Naive thymus-derived CD4-positive, alpha-beta T cell (primary cell): ENCODE measurements at regions not wholly inside any gene's neighbourhood (a gene's known extent, or its start where the extent isn't known, plus 50 kb on each side); places are given as distances from the start of the nearest gene placed in this dataset.

Source experiments
- ATAC-seq: fragments of 150-1000 bp; cut with Tn5 transposase; 2 replicates; pipeline ENCODE4 v1.10.0; 2021; ENCODE audit warnings: mild to moderate bottlenecking, moderate library complexity
- CTCF ChIA-PET: fragments of 350-600 bp; sonication (Branson Sonifier 250); formaldehyde crosslinking; loops from one replicate; lab custom pipeline; 2021; ENCODE audit warnings: antibody characterized with exemption; lab: Charles Lee
- POLR2A ChIA-PET: fragments of 350-600 bp; sonication (Branson Sonifier 250); formaldehyde crosslinking; loops from one replicate; lab custom pipeline; 2021; ENCODE audit warnings: antibody characterized with exemption, inconsistent platforms; lab: Charles Lee
- DNase-seq, 9 donors: peaks; one replicate each; pipeline versions ENCODE4 v3.0.0 to v3.0.0-alpha.2; 2020 to 2022; ENCODE audit warnings: mixed read lengths in 1 of 9
- H3K27ac ChIP-seq: one replicate; pipeline ENCODE4 v1.7.0; 2013; ENCODE audit warnings: mild to moderate bottlenecking, low read depth, low read length, moderate library complexity
- H3K27me3 ChIP-seq, 2 donors: one replicate each; pipeline ENCODE4 v1.7.0; 2013; ENCODE audit warnings: low read length in 2 of 2, mild to moderate bottlenecking in 2 of 2, moderate library complexity in 2 of 2; ENCODE audit not compliant: control insufficient read depth in 2 of 2, insufficient read depth in 2 of 2
- H3K36me3 ChIP-seq, 3 experiments: 1 replicate in 2 of 3; 2 replicates in 1 of 3; pipeline ENCODE4 v1.7.0; 2013; ENCODE audit warnings: low read length in 3 of 3, mild to moderate bottlenecking in 3 of 3, moderate library complexity in 1 of 3; ENCODE audit not compliant: insufficient read depth in 3 of 3, control insufficient read depth in 2 of 3
- H3K4me1 ChIP-seq, 2 donors: one replicate each; pipeline ENCODE4 v1.7.0; 2013; ENCODE audit warnings: low read length in 2 of 2, mild to moderate bottlenecking in 2 of 2, moderate library complexity in 1 of 2; ENCODE audit not compliant: control insufficient read depth in 2 of 2, insufficient read depth in 2 of 2
- H3K4me3 ChIP-seq: 2 replicates; pipeline ENCODE4 v1.7.0; 2013; ENCODE audit warnings: mild to moderate bottlenecking, low read length
- H3K9me3 ChIP-seq, 3 experiments: 1 replicate in 2 of 3; 2 replicates in 1 of 3; pipeline ENCODE4 v1.7.0; 2013; ENCODE audit warnings: low read length in 3 of 3; ENCODE audit not compliant: control insufficient read depth in 2 of 3
- H3K27ac Mint-ChIP-seq, 9 donors: one replicate each; pipeline ENCODE4 v1.8.0; 2020 to 2022; ENCODE audit warnings: mixed read lengths in 9 of 9, mild to moderate bottlenecking in 8 of 9, moderate library complexity in 5 of 9, inconsistent platforms in 2 of 9
- H3K27me3 Mint-ChIP-seq, 5 donors: one replicate each; pipeline ENCODE4 v1.8.0; 2021 to 2022; ENCODE audit warnings: mixed read lengths in 5 of 5, mild to moderate bottlenecking in 1 of 5
- H3K36me3 Mint-ChIP-seq, 5 donors: one replicate each; pipeline ENCODE4 v1.8.0; 2020 to 2022; ENCODE audit warnings: mixed read lengths in 5 of 5, mild to moderate bottlenecking in 3 of 5, inconsistent platforms in 1 of 5
- H3K4me1 Mint-ChIP-seq, 7 donors: one replicate each; pipeline ENCODE4 v1.8.0; 2020 to 2022; ENCODE audit warnings: mixed read lengths in 7 of 7, mild to moderate bottlenecking in 3 of 7, inconsistent platforms in 1 of 7
- H3K4me3 Mint-ChIP-seq, 10 donors: one replicate each; pipeline ENCODE4 v1.8.0; 2020 to 2022; ENCODE audit warnings: mild to moderate bottlenecking in 10 of 10, mixed read lengths in 10 of 10, moderate library complexity in 6 of 10, inconsistent platforms in 2 of 10
- H3K9me3 Mint-ChIP-seq, 11 donors: one replicate each; pipeline ENCODE4 v1.8.0; 2020 to 2022; ENCODE audit warnings: mixed read lengths in 11 of 11, mild to moderate bottlenecking in 4 of 11, inconsistent platforms in 1 of 11, moderate library complexity in 1 of 11
- intact Hi-C, 2 donors: fragments of 100-400 bp; cut with micrococcal nuclease; formaldehyde crosslinking; loops; one replicate each; pipeline ENCODE4 v1.15.1; 2023

DNA sequence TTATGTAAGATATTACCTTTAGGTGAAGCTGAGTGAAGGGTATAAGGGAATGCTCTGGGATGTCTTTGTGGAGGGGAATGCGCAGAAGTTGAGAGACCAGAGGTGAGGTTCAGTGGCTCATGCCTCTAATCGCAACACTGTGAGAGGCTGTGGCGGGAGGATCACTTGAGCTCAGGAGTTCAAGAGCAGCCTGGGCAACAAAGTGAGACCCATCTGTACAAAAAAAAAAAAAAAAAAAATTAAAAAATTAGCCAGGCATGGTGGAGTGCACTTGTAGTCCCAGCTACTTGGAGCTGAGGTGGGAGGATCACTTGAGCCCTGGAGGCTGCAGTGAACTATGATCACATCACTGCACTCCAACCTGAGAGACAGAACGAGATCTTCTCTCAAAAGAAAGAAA, 57.3 kb upstream of the SP3 start:
- Mint-ChIP-seq H3K27ac (no peak overlapping the region), H3K4me3 (no peak overlapping the region), H3K4me1 (peaks cover 0 to 8% (median 0%) of the 10 kb centered on the region in 7 donors), H3K27me3 (peaks cover 0 to 10% (median 0%) of the 10 kb centered on the region in 5 donors), H3K36me3 (no peaks in the 10 kb centered on the region), H3K9me3 (peaks cover 0 to 2% (median 0%) of the 10 kb centered on the region in 11 donors)
- Histone ChIP-seq H3K4me3 (no peak overlapping the region), H3K27me3 (no peaks in the 10 kb centered on the region), H3K9me3 (no peaks in the 10 kb centered on the region), H3K27ac (no peak overlapping the region), H3K4me1 (no peaks in the 10 kb centered on the region), H3K36me3 (no peaks in the 10 kb centered on the region)
- POLR2A ChIA-PET, result no interaction called here
- no peak for ATAC-seq
- intact Hi-C loops, result loop anchor here in 1 of 2 donors (2.0 kb wide), 1 partner anchor 18 kb away; no protein-coding TSS in a partner anchor
- CTCF ChIA-PET, result interaction anchor here (1.2 kb wide), 1 partner anchor 11 kb away, joined by 3 read pairs; no protein-coding TSS in a partner anchor
- DNase-seq, result no peak

DNA sequence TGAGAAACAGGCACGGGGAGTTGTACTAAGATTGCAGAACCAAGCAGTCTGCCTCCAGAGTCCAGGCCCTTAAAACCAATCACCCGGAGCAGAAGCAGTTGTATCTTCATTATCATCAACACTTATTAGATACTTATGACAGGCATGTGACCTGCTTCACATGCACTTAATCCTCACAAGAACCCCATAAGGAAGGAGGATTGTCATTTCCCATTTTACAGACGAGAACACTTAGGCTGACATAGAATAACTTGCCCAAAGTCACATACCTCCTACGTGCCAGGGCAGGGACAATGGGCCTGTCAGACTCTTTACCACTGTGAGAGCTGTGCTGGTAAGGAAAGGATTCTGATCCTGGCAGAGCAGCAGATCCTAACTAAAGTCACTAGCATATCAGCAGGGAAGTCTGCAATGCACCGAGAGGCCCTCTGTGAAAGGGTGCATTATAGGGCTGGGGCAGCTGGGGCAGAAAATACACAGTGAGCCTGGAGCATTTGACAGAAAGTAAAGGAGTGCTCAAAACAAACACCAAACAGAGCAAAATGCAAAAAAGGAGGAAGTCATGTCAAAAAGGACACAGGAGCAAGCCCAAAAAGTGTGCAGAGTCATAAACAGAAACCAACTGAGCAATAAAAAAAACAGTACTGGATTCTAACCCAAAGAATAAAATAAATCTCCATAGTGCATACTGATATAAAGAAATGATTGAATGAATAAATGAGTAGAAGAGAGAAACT, 55.9 kb upstream of the SP3 start:
- ChIA-PET CTCF (no interaction called here), POLR2A (interaction anchor here (0.6 kb wide), 2 partner anchors 34 to 134 kb away, joined by 5 read pairs; no protein-coding TSS in a partner anchor)
- H3K27ac Mint-ChIP-seq, result no peak overlapping the region
- Histone ChIP-seq H3K36me3 (no peaks in the 10 kb centered on the region), H3K27me3 (no peaks in the 10 kb centered on the region), H3K27ac (no peak overlapping the region), H3K9me3 (no peaks in the 10 kb centered on the region), H3K4me1 (no peaks in the 10 kb centered on the region), H3K4me3 (no peak overlapping the region)
- no peak for ATAC-seq
- H3K4me1 Mint-ChIP-seq, result peaks cover 0 to 8% (median 0%) of the 10 kb centered on the region in 7 donors
- intact Hi-C loops, result no loop called here
- DNase-seq, result no peak
- no peak overlapping the region for H3K4me3 Mint-ChIP-seq
- H3K36me3 Mint-ChIP-seq, result peaks cover 0 to 3% (median 0%) of the 10 kb centered on the region in 5 donors
- peaks cover 0 to 2% (median 0%) of the 10 kb centered on the region in 11 donors for H3K9me3 Mint-ChIP-seq
- peaks cover 0 to 16% (median 0%) of the 10 kb centered on the region in 5 donors for H3K27me3 Mint-ChIP-seq

DNA sequence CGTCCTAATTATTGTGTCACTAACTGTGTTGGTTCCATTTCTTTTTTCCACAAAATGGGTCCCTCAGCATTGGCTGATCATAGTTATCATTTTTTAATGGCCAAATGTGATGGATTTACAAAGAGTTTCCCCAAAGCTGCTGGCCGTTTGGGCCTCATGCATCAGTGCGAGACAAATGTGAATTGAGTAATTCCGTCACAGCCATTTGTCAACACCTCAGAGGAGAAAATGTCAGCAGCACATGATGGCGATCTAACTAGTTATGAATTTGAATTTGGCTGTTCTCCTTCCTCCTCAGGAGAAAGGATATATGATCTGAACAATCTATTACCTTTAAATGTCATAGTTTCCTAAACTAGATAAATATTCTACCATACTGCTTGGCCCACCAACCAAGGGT, 54.9 kb upstream of the SP3 start:
- Histone ChIP-seq H3K36me3 (no peaks in the 10 kb centered on the region), H3K27ac (no peak overlapping the region), H3K9me3 (no peaks in the 10 kb centered on the region), H3K27me3 (no peaks in the 10 kb centered on the region), H3K4me1 (no peaks in the 10 kb centered on the region), H3K4me3 (no peak overlapping the region)
- H3K9me3 Mint-ChIP-seq, result peaks cover 0 to 2% (median 0%) of the 10 kb centered on the region in 11 donors
- intact Hi-C loops, result no loop called here
- peaks cover 0 to 8% (median 0%) of the 10 kb centered on the region in 7 donors for H3K4me1 Mint-ChIP-seq
- CTCF ChIA-PET, result no interaction called here
- ATAC-seq (no peak), DNase-seq (no peak)
- H3K27ac Mint-ChIP-seq, result no peak overlapping the region
- peaks cover 0 to 3% (median 0%) of the 10 kb centered on the region in 5 donors for H3K36me3 Mint-ChIP-seq
- H3K27me3 Mint-ChIP-seq, result peaks cover 0 to 17% (median 0%) of the 10 kb centered on the region in 5 donors
- POLR2A ChIA-PET, result no interaction called here
- H3K4me3 Mint-ChIP-seq, result no peak overlapping the region

DNA sequence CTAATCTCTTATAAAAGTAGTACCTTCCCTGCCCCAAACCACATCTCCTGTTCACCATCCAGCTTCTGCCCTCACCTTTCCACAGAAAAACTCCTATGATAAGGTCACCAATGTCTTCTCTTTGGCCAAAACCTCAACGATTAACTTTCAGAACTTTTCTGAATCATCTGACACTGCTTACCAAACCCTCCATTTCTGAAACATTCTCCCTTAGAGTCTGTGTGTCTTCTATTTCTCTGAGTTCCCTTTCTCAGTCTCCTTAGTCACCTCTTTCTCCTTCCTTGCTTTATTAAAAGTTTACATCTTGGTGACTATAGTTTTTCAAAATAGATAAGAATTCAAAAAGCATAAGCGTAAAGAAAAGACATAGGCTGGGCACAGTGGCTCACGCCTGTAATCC, 51.3 kb upstream of the SP3 start:
- peaks cover 0 to 9% (median 6%) of the 10 kb centered on the region in 7 donors for H3K4me1 Mint-ChIP-seq
- H3K27me3 Mint-ChIP-seq, result peaks cover 0 to 21% (median 5%) of the 10 kb centered on the region in 5 donors
- intact Hi-C loops, result no loop called here
- Histone ChIP-seq H3K9me3 (no peaks in the 10 kb centered on the region), H3K27me3 (no peaks in the 10 kb centered on the region), H3K4me1 (no peaks in the 10 kb centered on the region), H3K27ac (no peak overlapping the region), H3K4me3 (no peak overlapping the region), H3K36me3 (no peaks in the 10 kb centered on the region)
- H3K4me3 Mint-ChIP-seq, result no peak overlapping the region
- H3K9me3 Mint-ChIP-seq, result peaks cover 0 to 2% (median 0%) of the 10 kb centered on the region in 11 donors
- peaks cover 0 to 3% (median 0%) of the 10 kb centered on the region in 5 donors for H3K36me3 Mint-ChIP-seq
- peak overlapping the region in 1 of 9 donors; percentile 50 for H3K27ac Mint-ChIP-seq
- ChIA-PET POLR2A (no interaction called here), CTCF (no interaction called here)
- ATAC-seq (no peak), DNase-seq (no peak)

DNA sequence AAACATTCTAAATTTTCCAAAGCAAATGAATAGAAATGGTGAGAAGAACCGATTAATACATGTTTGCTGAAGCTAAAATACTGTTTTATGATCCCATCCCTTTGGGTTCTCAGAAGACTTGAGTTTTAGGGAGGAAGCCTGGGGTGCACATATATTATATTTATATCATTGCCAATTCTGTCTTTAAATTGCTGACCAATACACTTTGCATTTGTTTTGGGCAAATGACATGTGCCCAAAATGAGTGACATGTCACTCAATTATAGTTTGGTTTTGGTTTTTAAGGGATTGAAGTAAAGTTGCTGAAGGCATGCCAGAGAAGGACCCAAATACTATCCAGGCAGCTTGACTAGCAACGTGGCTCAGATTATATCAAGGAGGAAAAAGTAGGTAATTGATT, 50.3 kb upstream of the SP3 start:
- H3K4me1 Mint-ChIP-seq, result peaks cover 0 to 11% (median 6%) of the 10 kb centered on the region in 7 donors
- CTCF ChIA-PET, result no interaction called here
- no peak overlapping the region for H3K27ac Mint-ChIP-seq

More for the DNA sequence above, 50.3 kb upstream of the SP3 start:
- peaks cover 0 to 24% (median 11%) of the 10 kb centered on the region in 5 donors for H3K27me3 Mint-ChIP-seq
- H3K36me3 Mint-ChIP-seq, result peaks cover 0 to 3% (median 0%) of the 10 kb centered on the region in 5 donors
- no peak for DNase-seq
- no peak overlapping the region for H3K4me3 ChIP-seq
- no peaks in the 10 kb centered on the region for H3K36me3 ChIP-seq
- no peaks in the 10 kb centered on the region for H3K4me1 ChIP-seq
- H3K9me3 Mint-ChIP-seq, result peaks cover 0 to 2% (median 0%) of the 10 kb centered on the region in 11 donors
- H3K27me3 ChIP-seq, result no peaks in the 10 kb centered on the region
- H3K9me3 ChIP-seq, result no peaks in the 10 kb centered on the region
- POLR2A ChIA-PET, result no interaction called here
- H3K27ac ChIP-seq, result no peak overlapping the region
- intact Hi-C loops, result no loop called here
- no peak for ATAC-seq
- H3K4me3 Mint-ChIP-seq, result no peak overlapping the region
